Neural progenitor cell (in vitro differentiated cells): ENCODE measurements at regions not wholly inside any gene's neighbourhood (a gene's known extent, or its start where the extent isn't known, plus 50 kb on each side); places are given as distances from the start of the nearest gene placed in this dataset.

ENCODE experiments used
- EZH2 ChIP-seq: fragments of 200-600 bp; sonication (generic); IDR thresholded peaks from 2 replicates; pipeline ENCODE4 v1.6.1; 2017; ENCODE audit warnings: antibody characterized with exemption, mild to moderate bottlenecking, moderate library complexity
- TF ChIP-seq, protein P1 (sequence below): fragments of 200-600 bp; sonication (generic); IDR thresholded peaks from 2 replicates; pipeline ENCODE4 v1.5.1; 2017; ENCODE audit warnings: antibody characterized with exemption, mild to moderate bottlenecking

DNA sequence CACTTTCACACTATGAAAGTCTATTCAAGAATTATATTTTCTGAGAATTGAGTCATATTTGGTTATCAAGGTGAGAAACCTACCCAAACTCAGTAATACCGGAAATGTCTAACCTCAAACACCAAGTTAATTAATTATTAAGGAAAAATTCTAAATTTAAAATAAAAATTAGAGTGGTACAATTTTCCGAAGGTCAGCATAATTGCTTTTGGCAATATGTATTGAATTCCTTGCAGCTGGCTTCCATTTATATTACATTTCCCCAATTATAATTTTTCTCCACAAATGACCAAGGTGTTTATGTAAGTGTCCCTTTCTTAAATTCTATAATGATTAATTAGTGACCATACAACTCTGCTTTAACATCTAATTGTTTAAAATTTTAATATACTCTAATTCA, 316.0 kb upstream of the IRAK1BP1 start:
- no peak for TF ChIP-seq EZH2
- TF ChIP-seq, protein P1, sequence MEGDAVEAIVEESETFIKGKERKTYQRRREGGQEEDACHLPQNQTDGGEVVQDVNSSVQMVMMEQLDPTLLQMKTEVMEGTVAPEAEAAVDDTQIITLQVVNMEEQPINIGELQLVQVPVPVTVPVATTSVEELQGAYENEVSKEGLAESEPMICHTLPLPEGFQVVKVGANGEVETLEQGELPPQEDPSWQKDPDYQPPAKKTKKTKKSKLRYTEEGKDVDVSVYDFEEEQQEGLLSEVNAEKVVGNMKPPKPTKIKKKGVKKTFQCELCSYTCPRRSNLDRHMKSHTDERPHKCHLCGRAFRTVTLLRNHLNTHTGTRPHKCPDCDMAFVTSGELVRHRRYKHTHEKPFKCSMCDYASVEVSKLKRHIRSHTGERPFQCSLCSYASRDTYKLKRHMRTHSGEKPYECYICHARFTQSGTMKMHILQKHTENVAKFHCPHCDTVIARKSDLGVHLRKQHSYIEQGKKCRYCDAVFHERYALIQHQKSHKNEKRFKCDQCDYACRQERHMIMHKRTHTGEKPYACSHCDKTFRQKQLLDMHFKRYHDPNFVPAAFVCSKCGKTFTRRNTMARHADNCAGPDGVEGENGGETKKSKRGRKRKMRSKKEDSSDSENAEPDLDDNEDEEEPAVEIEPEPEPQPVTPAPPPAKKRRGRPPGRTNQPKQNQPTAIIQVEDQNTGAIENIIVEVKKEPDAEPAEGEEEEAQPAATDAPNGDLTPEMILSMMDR: no peak
